Activated CD4-positive, alpha-beta T cell treated with anti-CD3 and anti-CD28 coated beads for 36 hours (primary cell): ENCODE measurements at regions not wholly inside any gene's neighbourhood (a gene's known extent, or its start where the extent isn't known, plus 50 kb on each side); places are given as distances from the start of the nearest gene placed in this dataset.

Experiments used
- ATAC-seq: fragments of 200-7000 bp; cut with Tn5 transposase; one replicate; pipeline ENCODE4 v1.10.0; 2021; ENCODE audit warnings: mild to moderate bottlenecking, moderate library complexity
- CTCF ChIA-PET: fragments of 350-600 bp; sonication (Branson Sonifier 250); formaldehyde crosslinking; loops from one replicate; lab custom pipeline; 2021; ENCODE audit warnings: antibody characterized with exemption; lab: Charles Lee
- POLR2A ChIA-PET: fragments of 350-600 bp; sonication (Branson Sonifier 250); formaldehyde crosslinking; loops from one replicate; lab custom pipeline; 2021; ENCODE audit warnings: antibody characterized with exemption, inconsistent platforms; lab: Charles Lee
- DNase-seq: peaks from one replicate; pipeline ENCODE4 v3.0.0-alpha.2; 2020
- H3K27ac Mint-ChIP-seq: one replicate; pipeline ENCODE4 v1.8.0; 2021; ENCODE audit warnings: mixed read lengths
- H3K27me3 Mint-ChIP-seq: one replicate; pipeline ENCODE4 v1.8.0; 2021; ENCODE audit warnings: mixed read lengths
- H3K36me3 Mint-ChIP-seq: one replicate; pipeline ENCODE4 v1.8.0; 2021; ENCODE audit warnings: low read depth, mixed read lengths
- H3K4me1 Mint-ChIP-seq: one replicate; pipeline ENCODE4 v1.8.0; 2021; ENCODE audit warnings: mixed read lengths
- H3K4me3 Mint-ChIP-seq: one replicate; pipeline ENCODE4 v1.8.0; 2021; ENCODE audit warnings: mild to moderate bottlenecking, moderate library complexity, mixed read lengths
- H3K9me3 Mint-ChIP-seq: one replicate; pipeline ENCODE4 v1.8.0; 2021; ENCODE audit warnings: low read depth, mixed read lengths
- intact Hi-C, 2 experiments: fragments of 100-400 bp; cut with DNase I in 1 of 2; cut with micrococcal nuclease in 1 of 2; formaldehyde crosslinking; loops; one replicate each; pipeline versions ENCODE4 v1.14.2 to v1.15.1; 2022 to 2024; cut with DNase I, micrococcal nuclease

DNA sequence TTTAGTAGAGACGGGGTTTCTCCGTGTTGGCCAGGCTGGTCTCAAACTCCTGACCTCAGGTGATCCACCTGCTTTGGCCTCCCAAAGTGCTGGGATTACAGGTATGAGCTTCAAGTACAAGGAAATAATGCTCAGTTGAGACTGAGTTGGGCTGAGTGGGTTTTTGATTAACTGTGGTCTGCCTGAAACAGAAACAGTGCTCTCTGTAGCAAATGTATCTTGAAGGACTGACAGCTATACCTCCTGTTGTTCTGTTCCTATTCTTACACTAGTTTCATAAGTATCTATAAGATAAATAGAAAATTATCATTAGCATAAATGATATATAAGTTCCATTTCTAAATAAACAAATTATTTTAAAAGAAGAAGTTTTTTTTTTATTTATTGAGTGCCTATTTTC is 142.8 kb upstream of the PTPRK start:
- ChIA-PET CTCF (no interaction called here), POLR2A (no interaction called here)
- DNase-seq (no peak), ATAC-seq (no peak)
- Mint-ChIP-seq H3K27me3 (peaks cover 9% of the 10 kb centered on the region), H3K27ac (no peak overlapping the region), H3K4me1 (peaks cover 13% of the 10 kb centered on the region), H3K4me3 (no peak overlapping the region), H3K36me3 (no peaks in the 10 kb centered on the region), H3K9me3 (no peaks in the 10 kb centered on the region)
- intact Hi-C loops = no loop called here

DNA sequence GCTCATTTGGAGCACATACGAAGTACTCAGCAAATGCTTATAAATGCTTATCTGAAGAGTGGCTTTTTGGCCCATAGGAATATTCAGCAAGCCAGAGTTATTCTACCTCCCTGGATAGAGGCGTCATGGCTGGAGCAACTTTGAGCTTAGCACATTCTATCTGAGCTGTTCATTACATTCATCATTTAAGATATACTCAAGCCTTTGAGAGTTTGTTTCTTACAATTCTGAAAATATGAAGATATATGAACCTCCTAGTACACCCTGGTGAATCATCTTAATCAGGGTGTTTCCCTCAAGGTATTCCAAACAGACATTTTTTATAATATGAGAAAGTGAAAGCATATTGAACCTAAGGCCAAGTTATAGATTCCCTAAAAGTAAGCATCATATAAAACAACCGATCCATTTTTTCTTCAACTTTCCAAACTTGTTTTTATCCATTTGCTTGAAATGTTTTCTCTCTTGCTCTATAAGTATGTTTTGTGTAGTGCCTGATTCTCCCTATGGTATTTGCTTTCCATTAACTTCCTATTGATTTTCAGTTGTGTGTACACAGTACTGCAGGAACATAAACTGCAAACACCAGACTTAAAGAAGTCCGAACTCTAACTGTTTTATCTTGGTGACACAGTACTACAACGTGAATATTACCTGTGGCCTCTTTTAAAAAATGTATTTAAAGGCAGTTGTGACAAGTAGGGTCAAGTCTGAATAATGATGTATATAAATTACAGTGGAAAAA is 139.7 kb upstream of the PTPRK start:
- no peak for DNase-seq
- CTCF ChIA-PET = no interaction called here
- H3K27ac Mint-ChIP-seq = peak overlapping the region; percentile 9
- H3K4me1 Mint-ChIP-seq = peaks cover 37% of the 10 kb centered on the region
- peaks cover 2% of the 10 kb centered on the region for H3K9me3 Mint-ChIP-seq
- peaks cover 12% of the 10 kb centered on the region for H3K27me3 Mint-ChIP-seq
- no peak for ATAC-seq
- intact Hi-C loops = loop anchor here in 1 of 2 experiments (5.0 to 10.0 kb wide), 5 partner anchors 688 to 1235 kb away; partner anchors contain the start of gene C6orf58
- no peaks in the 10 kb centered on the region for H3K36me3 Mint-ChIP-seq
- POLR2A ChIA-PET = no interaction called here
- no peak overlapping the region for H3K4me3 Mint-ChIP-seq

DNA sequence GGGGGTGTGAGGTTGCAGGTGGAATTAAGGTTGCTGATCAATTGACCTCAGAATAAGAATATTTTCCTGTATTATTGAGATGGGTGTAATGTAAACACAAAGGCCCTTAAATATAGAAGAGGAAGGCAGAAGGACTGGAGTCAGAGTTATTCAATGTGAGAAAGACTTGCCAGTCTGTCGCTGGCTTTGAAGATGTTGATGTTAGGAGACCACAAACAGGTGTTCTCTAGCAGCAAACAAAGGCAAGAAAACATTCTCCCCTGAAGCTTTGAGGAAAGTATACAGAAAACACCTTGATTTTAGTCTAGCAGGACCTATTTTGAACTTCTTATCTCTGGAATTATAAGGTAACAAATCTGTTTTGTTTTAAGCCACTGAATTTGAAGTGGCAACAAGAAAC is 138.9 kb upstream of the PTPRK start:
- intact Hi-C loops = loop anchor here in 1 of 2 experiments (5.0 to 10.0 kb wide), 5 partner anchors 687 to 1234 kb away; partner anchors contain the start of gene C6orf58

DNA sequence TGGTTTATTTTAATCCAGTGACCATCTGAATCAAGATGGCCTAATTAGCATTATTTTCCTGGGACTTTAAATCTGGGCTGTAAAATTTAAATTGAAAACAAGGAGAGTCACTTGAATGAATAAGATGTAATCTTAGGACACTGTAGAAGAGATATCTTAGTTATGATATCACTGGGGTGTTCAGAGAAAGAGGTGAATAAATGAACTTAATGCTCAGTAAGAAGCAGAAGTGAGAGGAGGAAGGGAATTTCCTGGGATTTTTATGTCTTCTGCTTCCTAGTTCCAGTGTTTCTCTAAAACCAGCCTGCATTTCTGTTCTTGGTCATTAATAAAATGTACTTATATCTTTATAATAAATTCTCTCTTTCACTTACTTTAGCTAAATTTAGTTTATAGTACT is 136.8 kb upstream of the PTPRK start:
- peaks cover 8% of the 10 kb centered on the region for H3K27me3 Mint-ChIP-seq
- ATAC-seq = no peak
- H3K27ac Mint-ChIP-seq = peak overlapping the region; percentile 58
- ChIA-PET CTCF (interaction anchor here (0.7 to 0.8 kb wide), 2 partner anchors 9 to 832 kb away, joined by 3 read pairs; no protein-coding TSS in a partner anchor), POLR2A (no interaction called here)
- H3K4me1 Mint-ChIP-seq = peaks cover 38% of the 10 kb centered on the region
- H3K36me3 Mint-ChIP-seq = no peaks in the 10 kb centered on the region
- no peak overlapping the region for H3K4me3 Mint-ChIP-seq
- DNase-seq = no peak
- intact Hi-C loops = loop anchor here in 1 of 2 experiments (2.0 to 10.0 kb wide), 6 partner anchors 136 to 1232 kb away; partner anchors contain the start of genes C6orf58 and PTPRK
- peaks cover 2% of the 10 kb centered on the region for H3K9me3 Mint-ChIP-seq

More for the DNA sequence above, 138.9 kb upstream of the PTPRK start:
- H3K27me3 Mint-ChIP-seq = peaks cover 8% of the 10 kb centered on the region
- no peak for DNase-seq
- no peak for ATAC-seq
- peaks cover 38% of the 10 kb centered on the region for H3K4me1 Mint-ChIP-seq
- ChIA-PET POLR2A (no interaction called here), CTCF (no interaction called here)
- H3K9me3 Mint-ChIP-seq = peaks cover 2% of the 10 kb centered on the region
- H3K27ac Mint-ChIP-seq = no peak overlapping the region
- no peaks in the 10 kb centered on the region for H3K36me3 Mint-ChIP-seq
- no peak overlapping the region for H3K4me3 Mint-ChIP-seq

DNA sequence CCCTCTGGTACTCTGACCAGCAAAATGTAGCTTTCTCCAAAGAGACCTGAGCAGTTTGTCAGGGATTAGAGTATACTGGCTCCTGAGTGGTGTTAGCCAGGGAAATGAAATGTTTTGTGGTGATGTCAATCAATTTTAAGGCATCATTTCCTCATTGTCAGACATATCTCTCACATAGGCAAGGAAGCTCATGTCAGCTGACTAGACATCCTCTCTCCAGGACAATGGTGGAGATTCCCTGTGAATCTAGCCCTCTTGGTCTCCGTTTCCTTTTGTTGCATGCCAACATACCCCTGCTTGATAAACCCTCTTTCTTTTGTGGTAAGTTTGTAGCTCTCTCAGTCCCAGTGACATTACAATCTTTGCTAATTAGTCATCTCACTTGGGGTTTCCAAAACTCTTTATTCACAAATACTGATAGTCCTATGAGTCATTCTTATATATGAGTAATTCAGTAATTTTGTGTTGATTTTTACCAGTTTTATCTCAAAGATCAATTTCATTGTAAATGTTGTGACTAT is 135.6 kb upstream of the PTPRK start:
- peak overlapping the region; percentile 12 for H3K4me3 Mint-ChIP-seq
- H3K9me3 Mint-ChIP-seq = peaks cover 2% of the 10 kb centered on the region
- intact Hi-C loops = loop anchor here in 1 of 2 experiments (2.0 to 10.0 kb wide), 6 partner anchors 135 to 1231 kb away; partner anchors contain the start of genes C6orf58 and PTPRK
- H3K36me3 Mint-ChIP-seq = no peaks in the 10 kb centered on the region
- peaks cover 38% of the 10 kb centered on the region for H3K4me1 Mint-ChIP-seq
- peak overlapping the region; percentile 89 for H3K27ac Mint-ChIP-seq
- peaks cover 10% of the 10 kb centered on the region for H3K27me3 Mint-ChIP-seq
- POLR2A ChIA-PET = no interaction called here
- DNase-seq = peak; percentile 27
- CTCF ChIA-PET = interaction anchor here (0.6 to 1.2 kb wide), 3 partner anchors 132 to 410 kb away, joined by 3 to 4 read pairs (median 4); no protein-coding TSS in a partner anchor
- peak; percentile 96 for ATAC-seq

DNA sequence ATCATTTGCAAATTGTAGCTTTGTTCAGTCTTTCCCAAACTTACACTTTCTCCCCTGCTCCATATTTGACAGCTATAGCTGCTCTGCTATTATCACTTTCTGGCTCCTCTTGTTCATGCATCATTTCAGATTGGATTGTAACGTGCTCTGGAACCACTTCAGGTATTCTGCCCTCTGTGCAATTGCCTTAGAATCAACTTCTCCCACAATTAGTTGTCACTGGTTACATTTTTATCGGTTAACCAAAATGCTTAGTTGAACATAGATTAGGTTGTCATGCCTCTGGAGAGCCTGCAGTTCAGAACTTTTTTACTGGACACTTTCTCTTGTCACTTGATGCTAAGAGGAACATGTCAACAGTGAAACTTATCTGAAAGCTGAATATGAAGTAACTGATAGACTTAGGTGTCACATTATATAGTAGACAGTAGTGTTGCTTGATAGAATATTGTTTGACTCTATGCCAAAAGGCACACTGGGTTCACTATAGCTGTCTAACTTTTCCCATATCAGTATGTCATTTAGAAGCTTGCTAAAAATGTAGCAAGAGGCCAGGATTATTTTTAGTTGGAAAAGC is 127.7 kb upstream of the PTPRK start:
- Mint-ChIP-seq H3K9me3 (no peaks in the 10 kb centered on the region), H3K36me3 (no peaks in the 10 kb centered on the region), H3K27me3 (peaks cover 10% of the 10 kb centered on the region), H3K27ac (no peak overlapping the region), H3K4me1 (peaks cover 11% of the 10 kb centered on the region), H3K4me3 (no peak overlapping the region)
- DNase-seq = no peak
- POLR2A ChIA-PET = no interaction called here
- CTCF ChIA-PET = interaction anchor here (0.5 to 1.0 kb wide), 2 partner anchors 10 to 795 kb away, joined by 3 read pairs; no protein-coding TSS in a partner anchor
- intact Hi-C loops = no loop called here
- ATAC-seq = no peak

DNA sequence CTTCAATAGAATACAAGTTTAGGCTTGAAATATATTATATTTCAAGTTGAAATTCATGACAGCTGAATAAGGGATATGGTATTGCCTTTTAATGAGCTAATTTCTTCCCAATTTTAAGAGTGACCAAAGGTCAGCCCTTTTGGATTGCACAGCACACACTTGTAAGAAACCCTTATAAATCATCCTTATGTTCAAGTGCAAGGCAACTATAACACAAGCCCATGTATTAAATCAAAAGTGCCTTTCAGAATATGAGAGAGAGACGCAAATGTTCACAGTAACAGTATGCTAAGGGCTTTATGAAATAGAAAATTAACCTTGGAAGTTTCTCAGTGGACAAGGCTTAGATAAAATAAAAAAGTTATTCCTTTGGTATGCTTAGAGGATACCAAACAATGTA is 121.7 kb upstream of the PTPRK start:
- Mint-ChIP-seq H3K36me3 (no peaks in the 10 kb centered on the region), H3K27me3 (peaks cover 3% of the 10 kb centered on the region), H3K9me3 (no peaks in the 10 kb centered on the region), H3K4me3 (no peak overlapping the region), H3K4me1 (no peaks in the 10 kb centered on the region), H3K27ac (no peak overlapping the region)
- POLR2A ChIA-PET = no interaction called here
- no peak for DNase-seq
- CTCF ChIA-PET = no interaction called here
- intact Hi-C loops = no loop called here
- ATAC-seq = no peak

DNA sequence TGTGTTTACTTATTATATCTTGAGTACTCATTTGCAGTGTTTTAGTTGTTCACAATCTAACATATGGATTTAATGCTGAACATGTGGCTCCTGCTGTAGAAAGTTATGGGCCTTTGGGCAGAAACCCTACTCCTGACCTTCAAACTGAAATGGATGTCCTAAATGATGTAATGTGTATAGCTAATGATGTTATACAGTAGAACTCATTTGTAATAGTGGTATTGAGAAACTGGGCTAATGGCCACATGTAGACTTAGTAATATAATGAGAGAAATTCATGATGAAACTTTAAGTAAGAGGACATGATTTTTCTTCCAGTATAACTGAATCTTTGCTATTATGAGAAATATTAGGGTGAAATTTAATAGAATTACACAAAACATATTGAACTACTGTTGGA is 121.3 kb upstream of the PTPRK start:
- CTCF ChIA-PET = no interaction called here
- peaks cover 7% of the 10 kb centered on the region for H3K27me3 Mint-ChIP-seq
- H3K4me3 Mint-ChIP-seq = no peak overlapping the region
- intact Hi-C loops = no loop called here
- H3K4me1 Mint-ChIP-seq = no peaks in the 10 kb centered on the region
- DNase-seq (no peak), ATAC-seq (no peak)
- no peaks in the 10 kb centered on the region for H3K36me3 Mint-ChIP-seq
- no peak overlapping the region for H3K27ac Mint-ChIP-seq
- H3K9me3 Mint-ChIP-seq = no peaks in the 10 kb centered on the region
- POLR2A ChIA-PET = no interaction called here

DNA sequence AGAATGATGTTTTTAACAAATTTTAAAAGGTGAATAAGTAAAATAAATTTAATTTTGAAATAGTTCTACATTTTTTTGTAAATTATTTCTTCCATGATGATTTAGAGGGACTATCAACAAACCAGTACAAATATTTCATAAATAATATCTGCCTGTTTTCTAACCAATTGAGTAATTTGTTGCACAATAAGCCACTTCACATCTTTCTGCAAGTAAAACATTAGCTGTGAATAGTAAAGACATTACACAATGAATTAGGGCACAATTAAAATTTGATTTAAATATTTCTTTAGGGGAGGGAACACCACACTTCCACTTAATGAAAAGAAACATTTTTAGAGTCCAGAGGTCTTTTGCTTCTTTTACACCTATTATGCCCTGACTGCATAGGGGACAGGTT is 118.4 kb upstream of the PTPRK start:
- POLR2A ChIA-PET = no interaction called here
- CTCF ChIA-PET = interaction anchor here (0.7 kb wide), 1 partner anchor 9 kb away, joined by 3 read pairs; no protein-coding TSS in a partner anchor

DNA sequence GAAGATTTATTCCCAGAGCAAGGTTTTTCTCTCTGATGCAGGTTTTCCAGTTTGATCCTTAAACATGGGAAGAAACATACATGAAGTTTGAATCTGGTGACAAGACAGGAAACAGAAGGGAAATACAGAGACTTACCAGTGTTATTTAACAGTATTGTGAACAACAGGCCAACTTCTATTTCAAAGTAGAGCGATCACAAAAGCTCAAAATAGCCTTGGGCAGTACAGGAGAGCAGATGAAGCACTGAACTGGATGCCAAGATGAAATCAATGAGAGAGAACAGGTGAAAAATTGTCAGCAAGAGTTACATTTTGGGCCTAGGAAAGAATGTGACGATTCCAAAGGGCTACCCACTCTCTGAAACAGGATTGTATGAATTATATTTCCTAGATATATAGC is 114.8 kb upstream of the PTPRK start:
- CTCF ChIA-PET = no interaction called here

More for the DNA sequence above, 118.4 kb upstream of the PTPRK start:
- no peaks in the 10 kb centered on the region for H3K4me1 Mint-ChIP-seq
- no peaks in the 10 kb centered on the region for H3K36me3 Mint-ChIP-seq
- DNase-seq (no peak), ATAC-seq (no peak)
- peaks cover 17% of the 10 kb centered on the region for H3K27me3 Mint-ChIP-seq
- H3K4me3 Mint-ChIP-seq = no peak overlapping the region
- H3K27ac Mint-ChIP-seq = no peak overlapping the region
- no peaks in the 10 kb centered on the region for H3K9me3 Mint-ChIP-seq
- intact Hi-C loops = no loop called here

DNA sequence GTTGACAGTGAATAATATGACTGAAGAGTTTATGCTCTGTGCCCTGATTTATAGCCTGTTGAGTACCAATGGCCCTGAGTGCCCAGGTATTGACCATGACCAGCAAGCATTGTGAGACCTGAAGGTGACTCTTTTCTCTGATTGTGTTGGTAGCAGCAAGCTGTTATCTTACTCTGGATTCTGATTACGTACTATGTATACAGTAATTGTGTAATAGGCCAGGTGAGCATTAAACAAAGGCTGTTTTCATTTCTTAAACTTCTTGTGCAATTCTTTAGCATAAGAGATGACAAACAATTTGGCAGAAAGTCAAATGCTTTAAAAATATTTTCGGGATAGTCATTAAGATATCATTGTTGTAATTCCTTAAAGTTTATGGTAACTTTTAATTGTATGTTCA is 111.7 kb upstream of the PTPRK start:
- no peaks in the 10 kb centered on the region for H3K36me3 Mint-ChIP-seq
- POLR2A ChIA-PET = no interaction called here
- H3K27ac Mint-ChIP-seq = no peak overlapping the region
- peaks cover 15% of the 10 kb centered on the region for H3K27me3 Mint-ChIP-seq
- no peak for ATAC-seq
- intact Hi-C loops = no loop called here
- H3K4me1 Mint-ChIP-seq = no peaks in the 10 kb centered on the region
- H3K9me3 Mint-ChIP-seq = no peaks in the 10 kb centered on the region
- no peak overlapping the region for H3K4me3 Mint-ChIP-seq
- CTCF ChIA-PET = no interaction called here
- DNase-seq = no peak

More for the DNA sequence above, 114.8 kb upstream of the PTPRK start:
- POLR2A ChIA-PET = no interaction called here
- intact Hi-C loops = no loop called here
- no peak for ATAC-seq
- Mint-ChIP-seq H3K27ac (no peak overlapping the region), H3K4me3 (no peak overlapping the region), H3K36me3 (no peaks in the 10 kb centered on the region), H3K9me3 (no peaks in the 10 kb centered on the region), H3K27me3 (peaks cover 18% of the 10 kb centered on the region), H3K4me1 (no peaks in the 10 kb centered on the region)
- DNase-seq = no peak
